ENCODE measurements at regions not wholly inside any gene's neighbourhood (a gene's known extent, or its start where the extent isn't known, plus 50 kb on each side); places are given as distances from the start of the nearest gene placed in this dataset.
A peak's percentile ranks its signal among the peaks of the same experiment; 100 is the strongest.
"Not testable (repeated sequence)": the region's sequence is repeated elsewhere in the genome, so short reads cannot be mapped to it uniquely, and the experiment has no call there.

DNA sequence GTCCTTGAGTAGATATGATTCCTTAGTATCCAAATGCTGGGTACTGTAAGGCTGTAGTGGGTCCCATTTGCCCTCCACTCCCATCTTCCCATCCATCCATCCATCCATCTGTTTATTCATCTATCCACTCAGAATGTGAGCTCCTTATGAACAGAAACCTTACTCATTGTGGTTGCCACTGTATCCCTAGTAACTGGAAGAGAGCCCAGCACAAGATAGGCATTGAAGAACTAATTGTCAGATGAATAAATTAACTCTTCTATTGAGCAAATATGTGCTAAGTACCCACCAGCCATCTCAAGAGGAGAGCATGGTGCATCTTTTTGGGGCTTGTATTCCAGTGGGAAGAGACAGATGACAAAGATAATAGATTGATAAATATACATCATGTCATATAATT is 86.4 kb upstream of the SEZ6L start:
- DNase-seq: no peak

DNA sequence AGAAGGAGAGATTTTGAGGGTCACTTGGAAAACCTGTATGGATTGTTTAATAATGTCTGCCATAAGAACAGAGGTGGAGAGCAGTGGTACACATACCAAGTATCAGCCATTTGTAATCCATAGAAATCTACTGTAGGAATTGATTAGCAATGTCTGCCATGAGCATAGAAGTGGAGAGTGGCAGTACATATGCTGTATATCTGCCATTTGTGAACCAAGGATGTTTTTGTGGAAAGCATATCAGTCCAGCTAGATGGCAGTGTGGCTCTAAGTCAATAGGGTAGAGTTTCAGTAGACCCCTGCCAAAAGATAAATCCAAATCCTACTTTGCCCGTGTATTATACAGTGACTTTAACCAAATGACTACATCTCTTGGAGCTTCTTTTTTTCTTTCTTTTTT is 82.9 kb upstream of the SEZ6L start:
- DNase-seq: no peak

DNA sequence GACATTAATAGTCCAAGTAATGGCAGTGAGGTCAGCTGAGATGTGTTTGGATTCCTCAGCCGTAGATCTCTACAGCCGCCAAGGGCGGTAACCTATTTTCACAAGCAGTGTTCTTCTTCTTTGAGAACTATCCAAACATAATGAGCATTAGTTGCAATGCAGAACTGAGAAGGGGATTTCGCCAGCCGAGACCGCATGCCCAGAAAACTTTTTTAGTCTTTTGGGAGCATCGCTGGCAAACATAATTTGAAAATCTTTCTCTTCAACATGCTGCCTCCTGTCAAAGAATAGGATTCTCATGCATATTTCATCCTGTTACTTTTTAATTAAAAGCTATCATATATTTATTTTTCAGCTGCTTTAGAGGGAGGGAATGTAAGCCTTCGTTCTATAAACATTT is 81.4 kb upstream of the SEZ6L start:
- DNase-seq: no peak

DNA sequence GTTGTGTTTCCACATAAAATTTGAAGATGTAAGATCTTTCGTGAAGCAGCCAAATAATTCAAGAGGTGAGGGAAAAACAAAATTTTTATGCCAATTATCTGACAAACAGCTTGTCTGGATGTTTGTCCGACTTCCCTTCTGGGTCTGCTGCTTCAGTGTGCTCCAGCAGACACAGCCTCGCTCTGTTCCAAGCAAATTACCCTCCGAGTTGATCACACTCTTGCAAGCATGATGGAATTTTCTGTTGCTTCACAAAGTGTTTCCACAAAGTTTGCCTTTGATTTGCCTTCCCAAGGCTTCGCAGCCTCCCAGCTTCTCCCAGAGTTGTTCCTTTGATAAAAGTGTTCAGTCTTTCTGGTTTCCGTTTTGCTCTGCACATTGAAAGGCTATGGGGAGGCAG is 78.4 kb upstream of the SEZ6L start:
- no peak for DNase-seq

DNA sequence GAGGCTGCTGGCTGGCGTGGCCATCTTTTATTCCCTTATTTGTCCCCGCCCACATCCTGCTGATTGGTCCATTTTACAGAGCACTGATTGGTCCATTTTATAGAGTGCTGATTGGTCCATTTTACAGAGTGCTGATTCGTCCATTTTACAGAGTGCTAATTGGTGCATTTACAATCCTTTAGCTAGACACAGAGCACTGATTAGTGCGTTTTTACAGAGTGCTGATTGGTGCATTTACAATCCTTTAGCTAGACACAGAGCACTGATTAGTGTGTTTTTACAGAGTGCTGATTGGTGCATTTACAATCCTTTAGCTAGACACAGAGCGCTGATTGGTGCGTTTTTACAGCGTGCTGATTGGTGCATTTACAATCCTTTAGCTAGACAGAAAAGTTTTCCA is 74.8 kb upstream of the SEZ6L start:
- DNase-seq: not testable (repeated sequence)

DNA sequence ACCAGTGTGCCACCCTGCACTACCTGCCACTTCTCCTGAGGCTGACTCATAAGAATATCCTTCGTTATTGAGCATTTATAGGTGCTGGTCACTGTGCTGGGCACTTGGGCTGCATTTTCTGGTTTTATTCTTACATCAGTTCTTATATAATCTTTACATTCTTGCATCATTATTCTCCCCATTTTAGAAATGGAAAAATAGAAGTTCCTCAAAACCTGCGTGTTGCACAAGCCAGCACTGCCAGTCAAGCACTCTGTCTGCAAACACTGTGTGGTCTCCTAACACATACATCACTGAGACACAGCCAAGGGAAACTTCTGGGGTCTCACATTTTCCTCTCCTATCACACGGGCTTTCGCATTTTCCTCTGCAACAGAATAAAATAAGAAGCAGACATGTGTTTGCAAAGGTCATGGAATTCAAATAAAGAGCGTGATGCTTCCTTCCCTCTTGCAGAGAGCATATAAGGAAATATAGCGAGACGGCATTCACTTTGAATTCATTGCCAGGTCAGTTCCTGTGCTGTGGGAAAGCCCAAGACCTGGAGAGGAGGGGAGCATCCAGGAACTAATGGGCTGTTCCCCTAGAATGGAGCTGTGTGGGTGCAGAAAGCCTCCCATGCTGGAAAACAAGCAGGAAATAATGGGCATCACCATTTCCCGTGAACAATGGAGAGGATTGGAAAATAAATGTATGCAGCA is 73.9 kb upstream of the SEZ6L start:
- peak; percentile 45 to 59 for DNase-seq

DNA sequence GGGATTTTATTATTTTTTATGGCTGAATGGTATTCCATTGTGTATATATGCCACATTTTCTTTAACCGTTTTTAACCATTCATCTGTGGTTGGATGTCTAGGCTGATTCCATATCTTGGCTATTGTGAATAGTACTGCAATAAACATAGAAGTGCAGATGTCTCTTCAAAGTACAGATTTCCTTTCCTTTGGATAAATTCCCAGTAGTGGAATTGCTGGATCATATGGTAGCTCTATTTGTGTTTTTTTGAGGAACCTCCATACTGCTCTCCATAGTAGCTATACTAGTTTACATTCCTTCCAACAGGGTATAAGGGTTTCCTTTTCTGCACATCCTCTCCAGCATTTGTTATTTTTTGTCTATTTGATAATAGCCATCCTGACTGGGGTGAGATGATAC is 71.9 kb upstream of the SEZ6L start:
- no peak for DNase-seq

DNA sequence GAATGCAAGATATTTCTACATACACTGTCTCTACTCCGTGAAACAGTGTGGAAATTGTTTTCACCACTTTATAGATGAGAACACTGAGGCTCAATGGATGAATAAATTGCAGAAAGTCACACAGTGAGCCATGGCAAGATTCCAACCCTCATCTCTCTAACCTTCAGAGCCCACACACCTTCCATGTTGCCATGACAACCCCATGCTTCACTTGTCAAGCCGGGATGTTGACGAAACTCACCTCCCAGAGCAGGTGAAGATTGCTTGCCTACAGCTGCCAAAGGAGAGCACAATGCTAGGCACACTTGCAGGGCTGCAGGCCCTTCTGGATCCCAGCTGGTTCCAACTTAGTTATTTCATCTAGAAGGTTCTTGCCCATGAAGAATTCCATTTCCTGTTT is 71.4 kb upstream of the SEZ6L start:
- DNase-seq: no peak

DNA sequence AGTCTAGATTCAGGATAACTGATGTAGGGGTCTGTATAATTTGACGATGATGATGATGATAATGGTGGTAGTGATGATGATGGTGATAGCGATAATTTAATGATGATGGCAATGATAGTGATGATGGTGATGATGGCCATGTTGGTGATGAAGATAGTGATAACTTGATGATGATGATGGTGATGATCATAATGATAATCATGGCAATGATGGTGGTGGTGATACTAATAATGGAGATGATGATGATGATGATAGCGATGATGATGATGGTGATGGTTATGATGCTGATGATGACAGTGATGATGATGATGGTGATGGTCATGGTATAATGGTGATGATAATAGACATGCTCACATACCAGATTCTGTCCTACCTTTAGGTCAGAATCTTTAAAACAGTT is 66.2 kb upstream of the SEZ6L start:
- no peak for DNase-seq

DNA sequence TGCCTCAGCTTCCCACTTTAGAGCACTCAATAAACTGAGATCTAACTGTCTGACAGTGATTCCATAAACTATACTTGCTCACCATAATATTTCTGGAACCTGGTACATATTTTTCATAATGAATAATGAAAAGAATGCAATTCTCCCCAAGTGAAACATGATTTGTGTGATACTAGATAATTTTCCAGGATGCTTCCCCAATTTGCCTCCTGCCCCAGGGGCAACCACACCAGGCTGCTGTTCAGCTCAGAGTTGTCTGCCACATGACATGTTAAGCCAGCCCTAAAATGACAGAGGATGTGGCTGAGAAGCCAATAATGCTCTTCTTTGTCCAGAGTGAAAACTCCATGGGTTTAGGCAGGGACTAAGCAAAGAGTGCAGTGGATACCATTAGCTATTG is 62.9 kb upstream of the SEZ6L start:
- DNase-seq: no peak

DNA sequence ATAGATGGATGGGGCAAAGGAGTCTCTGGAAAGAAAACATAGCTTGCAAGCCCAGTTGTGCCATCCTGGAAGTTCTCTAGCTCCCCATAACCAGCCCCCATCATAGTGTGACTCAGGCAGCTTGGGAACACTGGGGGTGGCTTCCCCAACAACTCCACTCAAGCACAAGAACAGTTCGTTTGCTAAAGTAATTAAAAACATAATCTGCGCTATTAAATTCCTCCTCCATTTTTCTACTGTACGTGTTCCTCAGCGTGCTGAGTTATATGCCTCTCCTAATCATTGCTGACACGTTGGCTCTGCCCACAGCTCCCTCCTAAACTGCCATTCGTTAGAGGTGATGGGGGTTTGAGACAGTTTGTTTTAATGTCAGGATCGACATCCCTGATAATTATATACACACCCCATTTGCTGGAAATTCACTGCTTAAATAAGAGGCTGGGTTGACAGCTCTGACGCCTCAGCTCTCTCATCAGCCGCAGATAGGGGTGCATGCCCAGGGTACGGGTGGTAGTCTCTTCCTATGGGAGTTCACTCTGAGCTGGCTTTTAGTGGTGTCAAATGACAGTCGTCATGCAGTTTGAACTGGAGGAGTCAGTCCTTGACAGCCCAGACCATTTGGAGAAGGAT is 59.5 kb upstream of the SEZ6L start:
- DNase-seq: no peak

DNA sequence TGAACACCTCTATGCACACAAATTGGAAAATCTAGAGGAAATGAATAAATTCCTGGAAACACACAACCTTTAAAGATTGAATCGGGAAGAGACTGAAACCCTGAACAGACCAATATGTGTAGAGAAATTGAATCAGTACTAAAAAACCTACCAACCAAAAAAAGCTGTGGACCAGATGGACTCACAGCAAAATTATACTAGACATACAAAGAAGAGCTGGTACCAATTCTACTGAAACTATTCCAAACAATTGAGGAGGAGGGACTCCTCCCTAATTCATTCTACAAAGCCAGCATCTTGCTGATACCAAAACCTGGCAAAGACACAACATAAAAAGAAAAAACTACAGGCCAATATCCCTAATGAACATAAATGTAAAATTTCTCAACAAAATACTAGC is 54.4 kb upstream of the SEZ6L start:
- DNase-seq: no peak

DNA sequence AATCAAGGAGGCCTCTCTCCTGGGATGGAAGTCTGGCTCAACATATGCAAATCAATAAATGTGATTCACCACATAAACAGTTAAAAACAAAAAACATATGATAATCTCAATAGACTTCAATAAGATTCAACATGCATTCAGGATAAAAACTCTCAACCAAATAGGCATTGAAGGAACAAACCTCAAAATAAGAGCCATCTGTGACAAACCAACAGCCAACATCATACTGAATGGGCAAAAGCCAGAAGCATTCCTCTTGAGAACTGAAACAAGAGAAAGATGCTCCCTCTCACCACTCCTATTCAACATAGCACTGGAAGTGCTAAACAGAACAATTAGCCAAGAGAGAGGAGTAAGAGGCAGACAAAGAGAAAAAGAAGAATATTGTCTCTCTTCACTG is 54.0 kb upstream of the SEZ6L start:
- DNase-seq: no peak
